ENCODE measurements at regions not wholly inside any gene's neighbourhood (a gene's known extent, or its start where the extent isn't known, plus 50 kb on each side); places are given as distances from the start of the nearest gene placed in this dataset.

GRCh38 chr12:127963933-127964332 lies 303.0 kb upstream of the TMEM132C start:
- no peak for ATAC-seq
- no peak for DNase-seq (ENCODE audit: low spot score)
- H3K27ac ChIP-seq (ENCODE audit: low read depth): no peak overlapping the region
- H3K4me2 ChIP-seq: no peak overlapping the region
- peaks cover 49% of the 10 kb centered on the region for H3K36me3 Mint-ChIP-seq (ENCODE audit: low read depth)
- H3K4me1 ChIP-seq (ENCODE audit: insufficient read depth): no peaks in the 10 kb centered on the region
- no peaks in the 10 kb centered on the region for H4K20me1 ChIP-seq (replicated peaks; ENCODE audit: insufficient read depth)
- peaks cover 100% of the 10 kb centered on the region for H3K9me3 Mint-ChIP-seq
- TF ChIP-seq ZNF331 (CRISPR knock-in tag; IDR thresholded peaks at IDR 0.05; ENCODE audit: low read depth) (no peak), JUNB (IDR thresholded peaks at IDR 0.05; ENCODE audit: unreplicated experiment) (no peak), ETS1 (IDR thresholded peaks at IDR 0.05) (no peak), CREB1 (CRISPR knock-in tag; IDR thresholded peaks at IDR 0.05; ENCODE audit: low read depth) (no peak), CTCF (conservative IDR thresholded peaks at IDR 0.05; ENCODE audit: low read depth in 2 of 2) (no peak), ZNF462 (CRISPR knock-in tag; IDR thresholded peaks at IDR 0.05) (no peak), REST (IDR thresholded peaks at IDR 0.05; ENCODE audit: unreplicated experiment) (no peak), EZH2phosphoT487 (IDR thresholded peaks at IDR 0.05; ENCODE audit: unreplicated experiment) (no peak)
- H3K4me3 ChIP-seq: no peak overlapping the region
- no peaks in the 10 kb centered on the region for H3K79me2 ChIP-seq (replicated peaks; ENCODE audit: insufficient read depth)
- H2AFZ ChIP-seq: no peak overlapping the region
- H3K27ac Mint-ChIP-seq: no peak overlapping the region
- H3K4me1 Mint-ChIP-seq: no peaks in the 10 kb centered on the region
- no peak overlapping the region for H3K4me3 Mint-ChIP-seq
- no peaks in the 10 kb centered on the region for H3K27me3 ChIP-seq (ENCODE audit: insufficient read depth)
- H3F3A ChIP-seq (replicated peaks; ENCODE audit: low read depth): no peaks in the 10 kb centered on the region
- H3K9me2 ChIP-seq (ENCODE audit: insufficient read depth): no peaks in the 10 kb centered on the region
- peaks cover 5% of the 10 kb centered on the region for H3K27me3 Mint-ChIP-seq (ENCODE audit: insufficient read depth, low read depth, poor library complexity)
- no peaks in the 10 kb centered on the region; the same call in 1 of the 2 replicates for H3K36me3 ChIP-seq (ENCODE audit: insufficient read depth)
